ENCODE measurements at regions not wholly inside any gene's neighbourhood (a gene's known extent, or its start where the extent isn't known, plus 50 kb on each side); places are given as distances from the start of the nearest gene placed in this dataset.

GRCh38 chr13:29934531-29935308 lies 84.3 kb upstream of the UBL3 start:
- H3K27ac Mint-ChIP-seq, result no peak overlapping the region
- H3K9me3 Mint-ChIP-seq, result peaks cover 5% of the 10 kb centered on the region
- no peak overlapping the region for H3K4me3 ChIP-seq
- TF ChIP-seq STAT1 (IDR thresholded peaks at IDR 0.05; ENCODE audit: unreplicated experiment), result no peak
- no peaks in the 10 kb centered on the region for H3K79me2 ChIP-seq (replicated peaks; ENCODE audit: insufficient read depth)
- no peak overlapping the region for H2AFZ ChIP-seq
- ATAC-seq (no peak), DNase-seq (ENCODE audit: low spot score) (no peak)
- peaks cover 34% of the 10 kb centered on the region for H3K4me1 Mint-ChIP-seq
- peaks cover 20% of the 10 kb centered on the region; the same call in 1 of the 2 replicates for H3K4me1 ChIP-seq (ENCODE audit: insufficient read depth)
- H3K9me2 ChIP-seq (ENCODE audit: insufficient read depth), result peaks cover 13% of the 10 kb centered on the region
- H3K4me2 ChIP-seq, result no peak overlapping the region
- H3K36me3 ChIP-seq (ENCODE audit: insufficient read depth), result no peaks in the 10 kb centered on the region; the same call in 1 of the 2 replicates
- no peaks in the 10 kb centered on the region for H3K27me3 ChIP-seq (ENCODE audit: insufficient read depth)
- no peaks in the 10 kb centered on the region for H3F3A ChIP-seq (replicated peaks; ENCODE audit: low read depth)
- H4K20me1 ChIP-seq (replicated peaks; ENCODE audit: insufficient read depth), result no peaks in the 10 kb centered on the region
- H3K36me3 Mint-ChIP-seq (ENCODE audit: low read depth), result no peaks in the 10 kb centered on the region
- H3K4me3 Mint-ChIP-seq, result no peak overlapping the region
- H3K27ac ChIP-seq (ENCODE audit: low read depth), result no peak overlapping the region
- peaks cover 11% of the 10 kb centered on the region for H3K27me3 Mint-ChIP-seq (ENCODE audit: insufficient read depth, low read depth, poor library complexity)

- H3K9me2 ChIP-seq (ENCODE audit: insufficient read depth), result peaks cover 13% of the 10 kb centered on the region; the same call in 1 of the 2 replicates
- H3K79me2 ChIP-seq (replicated peaks; ENCODE audit: insufficient read depth), result no peaks in the 10 kb centered on the region
- ATAC-seq (no peak), DNase-seq (ENCODE audit: low spot score) (no peak)
- H3K4me2 ChIP-seq, result no peak overlapping the region
- Mint-ChIP-seq H3K36me3 (ENCODE audit: low read depth) (no peaks in the 10 kb centered on the region), H3K9me3 (peaks cover 5% of the 10 kb centered on the region), H3K4me1 (peaks cover 28% of the 10 kb centered on the region), H3K4me3 (no peak overlapping the region), H3K27ac (no peak overlapping the region), H3K27me3 (ENCODE audit: insufficient read depth, low read depth, poor library complexity) (peaks cover 7% of the 10 kb centered on the region)
- H3K4me1 ChIP-seq (ENCODE audit: insufficient read depth), result peaks cover 13% of the 10 kb centered on the region; the same call in 1 of the 2 replicates
- H3K27ac ChIP-seq (ENCODE audit: low read depth), result no peak overlapping the region
- H3K36me3 ChIP-seq (ENCODE audit: insufficient read depth), result no peaks in the 10 kb centered on the region; the same call in 1 of the 2 replicates
- no peaks in the 10 kb centered on the region for H3K27me3 ChIP-seq (ENCODE audit: insufficient read depth)
- no peaks in the 10 kb centered on the region for H3F3A ChIP-seq (replicated peaks; ENCODE audit: low read depth)
- H3K4me3 ChIP-seq, result no peak overlapping the region
- no peaks in the 10 kb centered on the region for H4K20me1 ChIP-seq (replicated peaks; ENCODE audit: insufficient read depth)
- no peak overlapping the region for H2AFZ ChIP-seq
- TF ChIP-seq REST (IDR thresholded peaks at IDR 0.05; ENCODE audit: unreplicated experiment) (no peak), JUNB (IDR thresholded peaks at IDR 0.05; ENCODE audit: unreplicated experiment) (no peak), ZNF331 (CRISPR knock-in tag; IDR thresholded peaks at IDR 0.05; ENCODE audit: low read depth) (no peak), ZNF462 (CRISPR knock-in tag; IDR thresholded peaks at IDR 0.05) (no peak), EZH2 (IDR thresholded peaks at IDR 0.05; ENCODE audit: low read depth, unreplicated experiment) (no peak), POLR2AphosphoS5 (IDR thresholded peaks at IDR 0.05; ENCODE audit: low read depth) (no peak), CTCF (conservative IDR thresholded peaks at IDR 0.05; ENCODE audit: low read depth in 2 of 2) (no peak), NANOG (IDR thresholded peaks at IDR 0.05; ENCODE audit: borderline replicate concordance) (no peak), EZH2phosphoT487 (IDR thresholded peaks at IDR 0.05; ENCODE audit: unreplicated experiment) (no peak)
Measured at GRCh38 chr13:29933401-29933800, 83.0 kb upstream of the UBL3 start.

All from GM23338 (cell line).